ENCODE measurements at regions not wholly inside any gene's neighbourhood (a gene's known extent, or its start where the extent isn't known, plus 50 kb on each side); places are given as distances from the start of the nearest gene placed in this dataset.
A peak's percentile ranks its signal among the peaks of the same experiment; 100 is the strongest.

DNA sequence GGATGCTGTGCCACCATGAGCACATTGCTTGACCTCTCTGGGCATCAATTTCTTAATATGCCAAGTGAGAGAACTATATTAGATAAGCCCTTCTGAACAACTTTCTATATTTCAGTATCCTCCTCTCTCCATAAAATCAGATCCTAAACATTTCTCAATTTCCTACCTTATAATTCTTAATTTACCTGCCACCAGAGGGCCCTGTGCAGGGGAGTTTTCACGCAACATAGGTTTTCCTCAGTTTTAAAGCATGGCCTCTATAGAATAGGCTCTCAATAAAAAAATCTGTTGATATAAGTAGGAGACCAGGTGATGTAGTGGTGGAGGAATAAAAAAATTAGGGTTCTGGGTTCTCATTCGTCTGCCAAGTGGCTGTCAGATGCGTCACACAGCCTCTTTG is 83.7 kb upstream of the DBX1 start:
- no peaks in the 10 kb centered on the region for H3K36me3 ChIP-seq (ENCODE audit: control insufficient read depth, insufficient read depth, low read length)
- H3K27ac ChIP-seq (ENCODE audit: low read depth, low read length): no peak overlapping the region
- TF ChIP-seq, protein P1, sequence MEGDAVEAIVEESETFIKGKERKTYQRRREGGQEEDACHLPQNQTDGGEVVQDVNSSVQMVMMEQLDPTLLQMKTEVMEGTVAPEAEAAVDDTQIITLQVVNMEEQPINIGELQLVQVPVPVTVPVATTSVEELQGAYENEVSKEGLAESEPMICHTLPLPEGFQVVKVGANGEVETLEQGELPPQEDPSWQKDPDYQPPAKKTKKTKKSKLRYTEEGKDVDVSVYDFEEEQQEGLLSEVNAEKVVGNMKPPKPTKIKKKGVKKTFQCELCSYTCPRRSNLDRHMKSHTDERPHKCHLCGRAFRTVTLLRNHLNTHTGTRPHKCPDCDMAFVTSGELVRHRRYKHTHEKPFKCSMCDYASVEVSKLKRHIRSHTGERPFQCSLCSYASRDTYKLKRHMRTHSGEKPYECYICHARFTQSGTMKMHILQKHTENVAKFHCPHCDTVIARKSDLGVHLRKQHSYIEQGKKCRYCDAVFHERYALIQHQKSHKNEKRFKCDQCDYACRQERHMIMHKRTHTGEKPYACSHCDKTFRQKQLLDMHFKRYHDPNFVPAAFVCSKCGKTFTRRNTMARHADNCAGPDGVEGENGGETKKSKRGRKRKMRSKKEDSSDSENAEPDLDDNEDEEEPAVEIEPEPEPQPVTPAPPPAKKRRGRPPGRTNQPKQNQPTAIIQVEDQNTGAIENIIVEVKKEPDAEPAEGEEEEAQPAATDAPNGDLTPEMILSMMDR (conservative IDR thresholded peaks at IDR 0.05): peak; percentile 83
- no peak overlapping the region for H3K4me3 ChIP-seq (ENCODE audit: low read length)
- DNase-seq: no peak
- no peak overlapping the region for H3K9ac ChIP-seq (ENCODE audit: extremely low read depth, low read length, poor library complexity, severe bottlenecking)
- H3K36me3 Mint-ChIP-seq (ENCODE audit: low read depth): no peaks in the 10 kb centered on the region
- H3K9me3 Mint-ChIP-seq: no peaks in the 10 kb centered on the region
- H3K4me1 Mint-ChIP-seq: peaks cover 23% of the 10 kb centered on the region
- H3K27ac Mint-ChIP-seq: no peak overlapping the region
- peaks cover 26% of the 10 kb centered on the region for H3K27me3 ChIP-seq (ENCODE audit: control insufficient read depth, insufficient read depth, low read length, poor library complexity, severe bottlenecking)
- 81 to 84% methylated on average over 3 of the region's 3 CpGs for WGBS, 2 experiments (ENCODE audit: insufficient coverage in 1 of 2, insufficient read length in 1 of 2)
- H3K4me1 ChIP-seq (ENCODE audit: control insufficient read depth, insufficient read depth, low read length): no peaks in the 10 kb centered on the region
- no peak overlapping the region for H3K4me3 Mint-ChIP-seq
- H3K27me3 Mint-ChIP-seq (ENCODE audit: insufficient read depth): peaks cover 25% of the 10 kb centered on the region
- H3K9me3 ChIP-seq (ENCODE audit: control insufficient read depth, low read length): peaks cover 8% of the 10 kb centered on the region

DNA sequence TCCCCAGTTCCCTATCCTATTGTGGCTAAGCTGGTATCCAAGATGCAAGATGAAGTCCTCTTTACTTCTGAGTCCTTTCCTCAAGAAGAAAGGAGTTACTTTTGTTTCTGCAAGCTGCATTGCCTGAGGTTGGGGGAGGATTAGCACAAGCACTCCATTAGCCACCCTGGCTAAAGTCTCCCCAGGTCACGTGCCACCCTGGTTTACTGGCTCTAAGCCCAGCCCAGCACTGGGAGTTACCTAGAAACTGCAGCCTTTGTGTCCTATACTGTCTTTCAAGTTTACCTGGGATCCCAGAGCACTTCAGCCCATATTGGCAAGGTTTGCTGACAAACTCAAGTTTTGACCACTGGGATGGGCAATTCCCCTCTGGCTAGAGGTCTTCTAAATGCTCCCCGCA is 78.4 kb upstream of the DBX1 start:
- no peak overlapping the region for H3K9ac ChIP-seq (ENCODE audit: extremely low read depth, low read length, poor library complexity, severe bottlenecking)
- H3K27me3 ChIP-seq (ENCODE audit: control insufficient read depth, insufficient read depth, low read length, poor library complexity, severe bottlenecking): no peaks in the 10 kb centered on the region
- TF ChIP-seq, protein P1 (conservative IDR thresholded peaks at IDR 0.05): no peak
- peaks cover 19% of the 10 kb centered on the region for H3K27me3 Mint-ChIP-seq (ENCODE audit: insufficient read depth)
- no peaks in the 10 kb centered on the region for H3K36me3 ChIP-seq (ENCODE audit: control insufficient read depth, insufficient read depth, low read length)
- H3K4me1 ChIP-seq (ENCODE audit: control insufficient read depth, insufficient read depth, low read length): no peaks in the 10 kb centered on the region
- no peak overlapping the region for H3K27ac ChIP-seq (ENCODE audit: low read depth, low read length)
- DNase-seq: no peak
- H3K4me3 Mint-ChIP-seq: no peak overlapping the region
- H3K4me3 ChIP-seq (ENCODE audit: low read length): no peak overlapping the region
- peaks cover 12% of the 10 kb centered on the region for H3K9me3 Mint-ChIP-seq
- no peaks in the 10 kb centered on the region for H3K4me1 Mint-ChIP-seq
- 52 to 77% methylated on average over 2 of the region's 2 CpGs for WGBS, 2 experiments (ENCODE audit: insufficient coverage in 1 of 2, insufficient read length in 1 of 2)
- H3K27ac Mint-ChIP-seq: no peak overlapping the region
- peaks cover 8% of the 10 kb centered on the region for H3K9me3 ChIP-seq (ENCODE audit: control insufficient read depth, low read length)
- H3K36me3 Mint-ChIP-seq (ENCODE audit: low read depth): no peaks in the 10 kb centered on the region

DNA sequence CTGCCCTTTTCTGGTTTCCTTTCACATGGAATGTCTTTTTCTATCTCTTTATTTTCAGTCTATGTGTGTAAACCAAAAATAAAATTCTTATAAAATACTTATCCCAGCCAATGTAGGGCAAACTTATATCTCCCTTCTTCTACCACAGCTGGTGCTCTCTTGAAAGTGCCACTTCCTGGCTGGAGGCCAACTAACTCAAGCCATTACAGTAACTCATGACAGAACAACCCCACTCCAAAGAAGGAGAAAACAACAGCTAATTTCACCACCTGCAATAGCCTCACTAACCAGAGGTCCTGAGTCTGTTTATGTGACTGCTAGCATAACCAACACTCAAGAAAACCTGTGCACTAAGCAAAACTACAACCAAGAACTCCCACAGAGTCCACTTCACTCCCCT is 74.9 kb upstream of the DBX1 start:
- Histone ChIP-seq H3K27ac (ENCODE audit: low read depth, low read length) (no peak overlapping the region), H3K4me1 (ENCODE audit: control insufficient read depth, insufficient read depth, low read length) (no peaks in the 10 kb centered on the region), H3K36me3 (ENCODE audit: control insufficient read depth, insufficient read depth, low read length) (no peaks in the 10 kb centered on the region), H3K4me3 (ENCODE audit: low read length) (no peak overlapping the region), H3K27me3 (ENCODE audit: control insufficient read depth, insufficient read depth, low read length, poor library complexity, severe bottlenecking) (no peaks in the 10 kb centered on the region), H3K9me3 (ENCODE audit: control insufficient read depth, low read length) (peaks cover 8% of the 10 kb centered on the region), H3K9ac (ENCODE audit: extremely low read depth, low read length, poor library complexity, severe bottlenecking) (no peak overlapping the region)
- Mint-ChIP-seq H3K36me3 (ENCODE audit: low read depth) (no peaks in the 10 kb centered on the region), H3K4me3 (no peak overlapping the region), H3K27ac (no peak overlapping the region), H3K9me3 (peaks cover 21% of the 10 kb centered on the region), H3K4me1 (no peaks in the 10 kb centered on the region), H3K27me3 (ENCODE audit: insufficient read depth) (peaks cover 21% of the 10 kb centered on the region)
- TF ChIP-seq, protein P1 (conservative IDR thresholded peaks at IDR 0.05): no peak
- no peak for DNase-seq
